Muscle layer of duodenum (tissue), 2 donors: ENCODE measurements at regions not wholly inside any gene's neighbourhood (a gene's known extent, or its start where the extent isn't known, plus 50 kb on each side); places are given as distances from the start of the nearest gene placed in this dataset.

ENCODE experiments used
- H3K27ac ChIP-seq: one replicate; pipeline ENCODE4 v1.7.0; 2013; ENCODE audit warnings: mild to moderate bottlenecking, low read length
- H3K27me3 ChIP-seq: one replicate; pipeline ENCODE4 v1.7.0; 2013; ENCODE audit warnings: low read depth, mild to moderate bottlenecking, control low read depth, low read length
- H3K36me3 ChIP-seq, 2 donors: one replicate each; pipeline ENCODE4 v1.7.0; 2013; ENCODE audit warnings: low read length in 2 of 2, control low read depth in 1 of 2, mild to moderate bottlenecking in 1 of 2; ENCODE audit not compliant: insufficient read depth in 2 of 2, control insufficient read depth in 1 of 2
- H3K4me1 ChIP-seq, 2 donors: one replicate each; pipeline ENCODE4 v1.7.0; 2013; ENCODE audit warnings: low read length in 2 of 2, mild to moderate bottlenecking in 2 of 2, control low read depth in 1 of 2, moderate library complexity in 1 of 2; ENCODE audit not compliant: insufficient read depth in 2 of 2, control insufficient read depth in 1 of 2
- H3K4me3 ChIP-seq, 2 donors: one replicate each; pipeline ENCODE4 v1.7.0; 2013; ENCODE audit warnings: low read length in 2 of 2, low read depth in 1 of 2, mild to moderate bottlenecking in 1 of 2
- H3K9me3 ChIP-seq, 2 donors: one replicate each; pipeline ENCODE4 v1.7.0; 2013; ENCODE audit warnings: low read length in 2 of 2, control low read depth in 1 of 2, mild to moderate bottlenecking in 1 of 2; ENCODE audit not compliant: control insufficient read depth in 1 of 2
- donor health status: healthy.

- no peaks in the 10 kb centered on the region for H3K4me1 ChIP-seq
- no peaks in the 10 kb centered on the region for H3K36me3 ChIP-seq
- H3K27ac ChIP-seq, result no peak overlapping the region
- H3K9me3 ChIP-seq, result peaks cover 0 to 7% of the 10 kb centered on the region in 2 donors
- H3K4me3 ChIP-seq, result no peak overlapping the region
- no peaks in the 10 kb centered on the region for H3K27me3 ChIP-seq
These were observed 144.0 kb downstream of the SEMA6D start for GRCh38 chr15:47861111-47861903.

- Histone ChIP-seq H3K9me3 (peaks cover 0 to 7% of the 10 kb centered on the region in 2 donors), H3K4me3 (no peak overlapping the region), H3K27me3 (no peaks in the 10 kb centered on the region), H3K4me1 (no peaks in the 10 kb centered on the region), H3K27ac (no peak overlapping the region), H3K36me3 (no peaks in the 10 kb centered on the region)
These were observed 145.1 kb downstream of the SEMA6D start for GRCh38 chr15:47862402-47862801.

DNA sequence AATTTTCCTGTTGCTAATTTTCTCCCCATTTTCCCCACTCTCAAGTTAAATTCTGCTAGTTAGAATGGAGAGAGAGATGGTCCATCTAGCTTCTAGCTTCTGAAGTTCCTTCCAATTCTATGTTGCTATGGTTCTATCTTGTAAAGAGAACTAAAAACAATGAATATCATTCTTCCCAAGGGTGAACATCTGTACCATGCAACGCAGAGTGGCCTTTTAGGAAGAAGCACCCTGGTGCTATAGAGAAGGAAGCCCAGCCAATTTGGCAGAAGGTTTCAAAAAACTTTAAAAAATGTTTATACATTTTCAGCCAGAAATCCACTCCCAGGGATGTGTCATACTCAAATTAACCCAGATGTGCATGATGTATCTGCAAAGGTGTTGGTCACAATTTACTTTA, 149.1 kb downstream of the SEMA6D start:
- no peak overlapping the region for H3K27ac ChIP-seq
- H3K27me3 ChIP-seq, result no peaks in the 10 kb centered on the region
- no peak overlapping the region for H3K4me3 ChIP-seq
- H3K9me3 ChIP-seq, result peaks cover 0 to 7% of the 10 kb centered on the region in 2 donors
- H3K4me1 ChIP-seq, result no peaks in the 10 kb centered on the region
- H3K36me3 ChIP-seq, result no peaks in the 10 kb centered on the region

GRCh38 chr15:47870300-47870955, 153.1 kb downstream of the SEMA6D start:
- H3K4me3 ChIP-seq, result no peak overlapping the region
- H3K4me1 ChIP-seq, result no peaks in the 10 kb centered on the region
- H3K36me3 ChIP-seq, result no peaks in the 10 kb centered on the region
- H3K27ac ChIP-seq, result no peak overlapping the region
- H3K9me3 ChIP-seq, result peaks cover 0 to 3% of the 10 kb centered on the region in 2 donors
- H3K27me3 ChIP-seq, result no peaks in the 10 kb centered on the region

GRCh38 chr15:47870956-47871625, 153.8 kb downstream of the SEMA6D start:
- Histone ChIP-seq H3K9me3 (no peaks in the 10 kb centered on the region), H3K27ac (no peak overlapping the region), H3K27me3 (no peaks in the 10 kb centered on the region)

GRCh38 chr15:47872208-47872607, 154.9 kb downstream of the SEMA6D start:
- Histone ChIP-seq H3K4me1 (no peaks in the 10 kb centered on the region), H3K27ac (no peak overlapping the region), H3K36me3 (no peaks in the 10 kb centered on the region), H3K27me3 (no peaks in the 10 kb centered on the region), H3K4me3 (no peak overlapping the region), H3K9me3 (no peaks in the 10 kb centered on the region)

More at GRCh38 chr15:47870956-47871625, 153.8 kb downstream of the SEMA6D start:
- no peak overlapping the region for H3K4me3 ChIP-seq
- H3K4me1 ChIP-seq, result no peaks in the 10 kb centered on the region
- H3K36me3 ChIP-seq, result no peaks in the 10 kb centered on the region

GRCh38 chr15:47872869-47873432, 155.6 kb downstream of the SEMA6D start:
- Histone ChIP-seq H3K36me3 (no peaks in the 10 kb centered on the region), H3K4me3 (no peak overlapping the region), H3K4me1 (no peaks in the 10 kb centered on the region), H3K27ac (no peak overlapping the region), H3K9me3 (no peaks in the 10 kb centered on the region), H3K27me3 (no peaks in the 10 kb centered on the region)

DNA sequence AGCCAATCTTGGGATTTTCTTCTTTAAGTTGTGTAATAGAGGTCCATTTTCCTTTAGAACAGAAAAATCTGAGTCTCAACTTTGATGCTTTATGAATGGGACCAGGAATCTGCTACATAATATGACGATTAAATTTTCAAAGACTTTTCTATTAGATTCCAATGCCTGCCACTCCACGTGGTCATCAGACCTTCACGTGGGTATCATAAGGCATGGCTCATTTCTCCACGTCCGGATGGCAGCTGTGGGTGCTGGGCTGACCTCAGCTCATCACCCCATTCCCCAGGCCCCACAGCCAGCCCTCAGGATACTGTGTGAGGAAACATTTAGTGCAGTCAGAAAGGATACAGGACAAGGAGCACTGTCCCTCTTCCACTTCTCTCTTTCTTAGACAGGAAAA, 159.7 kb downstream of the SEMA6D start:
- Histone ChIP-seq H3K27ac (no peak overlapping the region), H3K9me3 (no peaks in the 10 kb centered on the region), H3K4me3 (no peak overlapping the region), H3K27me3 (no peaks in the 10 kb centered on the region), H3K36me3 (no peaks in the 10 kb centered on the region), H3K4me1 (no peaks in the 10 kb centered on the region)

GRCh38 chr15:47877836-47878235, 160.5 kb downstream of the SEMA6D start:
- H3K36me3 ChIP-seq, result no peaks in the 10 kb centered on the region
- no peaks in the 10 kb centered on the region for H3K27me3 ChIP-seq
- H3K9me3 ChIP-seq, result no peaks in the 10 kb centered on the region
- no peak overlapping the region for H3K27ac ChIP-seq
- no peak overlapping the region for H3K4me3 ChIP-seq
- H3K4me1 ChIP-seq, result no peaks in the 10 kb centered on the region

DNA sequence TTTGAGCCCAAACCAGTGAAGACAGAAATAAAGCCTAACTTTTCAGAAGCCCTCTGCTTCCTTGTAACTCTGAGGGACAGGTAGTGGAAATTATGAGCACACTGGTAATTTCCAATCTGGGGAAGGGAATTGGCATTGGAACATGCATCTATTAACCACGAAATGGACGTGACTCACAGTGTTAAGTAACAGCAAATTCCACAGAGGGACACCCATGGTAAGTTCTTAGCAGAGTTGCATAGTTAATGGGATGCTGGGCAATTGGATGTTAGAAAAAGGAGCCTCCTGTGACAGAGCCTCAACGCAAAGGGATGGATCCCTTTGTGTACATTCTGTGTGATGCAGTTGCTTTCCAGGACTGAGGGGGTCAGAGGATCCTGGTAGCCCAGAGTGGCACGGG, 168.6 kb downstream of the SEMA6D start:
- no peaks in the 10 kb centered on the region for H3K4me1 ChIP-seq
- no peak overlapping the region for H3K27ac ChIP-seq
- no peaks in the 10 kb centered on the region for H3K27me3 ChIP-seq
- no peaks in the 10 kb centered on the region for H3K36me3 ChIP-seq
- H3K4me3 ChIP-seq, result no peak overlapping the region
- no peaks in the 10 kb centered on the region for H3K9me3 ChIP-seq

DNA sequence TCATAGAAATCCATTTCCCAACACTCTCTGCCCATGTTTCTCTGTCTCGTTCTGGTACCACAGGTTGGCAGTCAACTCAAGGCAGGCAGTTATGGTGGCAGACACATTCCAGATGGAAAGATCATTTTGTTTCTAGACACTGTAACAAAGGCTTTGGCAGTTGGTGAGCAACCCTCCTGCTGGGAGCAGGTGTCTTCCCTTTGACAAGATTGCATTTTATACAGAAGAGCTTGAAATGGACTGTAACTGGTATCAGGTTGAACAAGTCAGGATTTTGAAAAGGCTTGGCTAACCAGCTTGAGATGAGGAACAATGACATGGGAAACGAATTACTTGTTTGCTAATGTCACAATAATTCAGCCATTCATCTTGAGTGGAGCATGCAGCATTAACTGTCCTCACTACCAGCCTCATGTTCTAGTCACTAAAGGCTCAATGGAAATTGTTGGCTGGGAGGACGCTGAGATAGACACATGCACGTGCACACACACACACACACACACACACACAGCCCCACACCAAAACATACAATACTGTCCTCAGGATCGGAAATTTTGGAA, 170.0 kb downstream of the SEMA6D start:
- no peaks in the 10 kb centered on the region for H3K27me3 ChIP-seq
- no peaks in the 10 kb centered on the region for H3K4me1 ChIP-seq
- no peaks in the 10 kb centered on the region for H3K36me3 ChIP-seq
- H3K9me3 ChIP-seq, result no peaks in the 10 kb centered on the region
- H3K4me3 ChIP-seq, result no peak overlapping the region
- H3K27ac ChIP-seq, result no peak overlapping the region
